ENCODE measurements at regions not wholly inside any gene's neighbourhood (a gene's known extent, or its start where the extent isn't known, plus 50 kb on each side); places are given as distances from the start of the nearest gene placed in this dataset.
"Not testable (repeated sequence)": the region's sequence is repeated elsewhere in the genome, so short reads cannot be mapped to it uniquely, and the experiment has no call there.

GRCh38 chr7:3157566-3158287 lies 114.1 kb upstream of the CARD11 start:
- intact Hi-C loops (cut with DNase I; ENCODE audit: low total_unique reads) (loop anchor here (10.0 kb wide), 1 partner anchor 293 kb away; no protein-coding TSS in a partner anchor), in situ Hi-C loops (cut with MboI; ENCODE audit: low pct_ligation_motif_present in 1 of 4, low pct_unique_long_range_greater_than_20kb in 1 of 4, low sequenced_read_pairs in 3 of 4) (loop anchor here in 2 of 4 donors (5.0 to 10.0 kb wide), 2 partner anchors 283 to 290 kb away; no protein-coding TSS in a partner anchor)
- DNase-seq, result no peak
- no peaks in the 10 kb centered on the region for H3K4me1 ChIP-seq
- WGBS, 2 donors (ENCODE audit: low coverage in 1 of 2), result 67% methylated on average over 20 of the region's 20 CpGs; no CpG with 5 or more reads in 1 of the 2 donors
- no peaks in the 10 kb centered on the region for H3K36me3 ChIP-seq
- H3K27me3 ChIP-seq, result no peaks in the 10 kb centered on the region
- no peak overlapping the region for H3K27ac ChIP-seq
- TF ChIP-seq POLR2AphosphoS5 (IDR thresholded peaks at IDR 0.05) (no peak), CTCF (IDR thresholded peaks at IDR 0.05) (no peak), EP300 (IDR thresholded peaks at IDR 0.05; ENCODE audit: low read depth) (no peak), POLR2A (IDR thresholded peaks at IDR 0.05) (no peak)
- no peaks in the 10 kb centered on the region for H3K9me3 ChIP-seq
- no peak overlapping the region for H3K4me3 ChIP-seq

DNA sequence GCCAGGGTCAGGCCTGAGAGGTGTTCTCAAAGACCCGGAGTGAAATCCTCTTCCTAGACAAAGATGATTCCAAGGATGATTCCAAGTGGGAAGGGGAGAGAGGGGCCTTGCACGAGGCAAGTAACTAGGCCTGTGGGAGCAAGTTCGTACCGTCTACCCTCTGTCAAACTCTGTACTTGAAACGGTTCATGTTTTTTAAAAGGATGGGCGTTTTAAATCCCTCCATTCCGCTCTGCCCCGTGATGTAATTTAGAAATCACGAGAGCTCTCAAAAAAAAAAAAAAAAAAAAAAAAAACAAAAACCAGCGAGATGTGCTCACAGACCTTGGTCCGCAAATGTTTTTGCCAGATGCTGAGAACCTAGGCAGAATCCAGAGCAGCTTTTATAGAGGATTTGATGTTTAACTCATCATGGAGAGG lies 114.7 kb upstream of the CARD11 start:
- 77 to 83% methylated on average over 9 to 11 of the region's 11 CpGs for WGBS, 2 donors (ENCODE audit: low coverage in 1 of 2)
- H3K27ac ChIP-seq, result no peak overlapping the region
- H3K4me1 ChIP-seq, result no peaks in the 10 kb centered on the region
- H3K27me3 ChIP-seq, result no peaks in the 10 kb centered on the region
- no peak for DNase-seq
- intact Hi-C loops (cut with DNase I; ENCODE audit: low total_unique reads), result loop anchor here (10.0 kb wide), 1 partner anchor 294 kb away; no protein-coding TSS in a partner anchor
- in situ Hi-C loops (cut with MboI; ENCODE audit: low pct_ligation_motif_present in 1 of 4, low pct_unique_long_range_greater_than_20kb in 1 of 4, low sequenced_read_pairs in 3 of 4), result loop anchor here in 2 of 4 donors (5.0 to 10.0 kb wide), 2 partner anchors 284 to 291 kb away; no protein-coding TSS in a partner anchor
- no peaks in the 10 kb centered on the region for H3K9me3 ChIP-seq
- H3K36me3 ChIP-seq, result no peaks in the 10 kb centered on the region
- TF ChIP-seq CTCF (IDR thresholded peaks at IDR 0.05) (no peak), EP300 (IDR thresholded peaks at IDR 0.05; ENCODE audit: low read depth) (no peak), POLR2A (IDR thresholded peaks at IDR 0.05) (no peak)
- no peak overlapping the region for H3K4me3 ChIP-seq

DNA sequence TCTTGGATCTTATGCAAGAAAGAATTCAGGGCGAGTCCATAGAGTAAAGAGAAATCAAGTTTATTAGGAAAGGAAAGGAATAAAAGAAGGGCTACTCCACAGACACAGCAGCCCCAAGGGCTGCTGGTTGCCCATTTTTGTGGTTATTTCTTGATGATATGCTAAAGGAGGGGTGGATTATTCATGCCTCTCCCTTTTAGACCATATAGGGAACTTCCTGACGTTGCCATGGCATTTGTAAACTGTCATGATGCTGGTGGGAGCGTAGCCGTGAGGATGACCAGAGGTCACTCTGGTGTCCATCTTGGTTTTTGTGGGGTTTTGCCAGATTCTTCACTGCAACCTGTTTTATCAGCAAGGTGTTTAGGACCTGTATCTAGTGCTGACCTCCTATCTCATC lies 115.4 kb upstream of the CARD11 start:
- in situ Hi-C loops (cut with MboI; ENCODE audit: low pct_ligation_motif_present in 1 of 4, low pct_unique_long_range_greater_than_20kb in 1 of 4, low sequenced_read_pairs in 3 of 4), result loop anchor here in 2 of 4 donors (5.0 to 10.0 kb wide), 2 partner anchors 284 to 292 kb away; no protein-coding TSS in a partner anchor
- no peak for DNase-seq
- intact Hi-C loops (cut with DNase I; ENCODE audit: low total_unique reads), result loop anchor here (10.0 kb wide), 1 partner anchor 294 kb away; no protein-coding TSS in a partner anchor
- Histone ChIP-seq H3K36me3 (no peaks in the 10 kb centered on the region), H3K4me3 (no peak overlapping the region), H3K9me3 (no peaks in the 10 kb centered on the region), H3K27ac (no peak overlapping the region), H3K27me3 (no peaks in the 10 kb centered on the region), H3K4me1 (no peaks in the 10 kb centered on the region)
- TF ChIP-seq POLR2AphosphoS5 (IDR thresholded peaks at IDR 0.05), result no peak
- TF ChIP-seq POLR2A (IDR thresholded peaks at IDR 0.05), result no peak
- TF ChIP-seq EP300 (IDR thresholded peaks at IDR 0.05; ENCODE audit: low read depth), result no peak
- no peak for TF ChIP-seq CTCF (IDR thresholded peaks at IDR 0.05)
- 71 to 76% methylated on average over 1 to 4 of the region's 4 CpGs for WGBS, 2 donors (ENCODE audit: low coverage in 1 of 2)

GRCh38 chr7:3159445-3159844 lies 115.8 kb upstream of the CARD11 start:
- Histone ChIP-seq H3K27ac (no peak overlapping the region), H3K27me3 (no peaks in the 10 kb centered on the region), H3K4me3 (no peak overlapping the region), H3K4me1 (no peaks in the 10 kb centered on the region), H3K9me3 (no peaks in the 10 kb centered on the region), H3K36me3 (no peaks in the 10 kb centered on the region)
- DNase-seq, result no peak
- in situ Hi-C loops (cut with MboI; ENCODE audit: low pct_ligation_motif_present in 1 of 4, low pct_unique_long_range_greater_than_20kb in 1 of 4, low sequenced_read_pairs in 3 of 4) (loop anchor here in 2 of 4 donors (5.0 to 10.0 kb wide), 2 partner anchors 285 to 292 kb away; no protein-coding TSS in a partner anchor), intact Hi-C loops (cut with DNase I; ENCODE audit: low total_unique reads) (loop anchor here (10.0 kb wide), 1 partner anchor 295 kb away; no protein-coding TSS in a partner anchor)
- TF ChIP-seq EP300 (IDR thresholded peaks at IDR 0.05; ENCODE audit: low read depth), result no peak
- TF ChIP-seq POLR2A (IDR thresholded peaks at IDR 0.05), result no peak
- no peak for TF ChIP-seq POLR2AphosphoS5 (IDR thresholded peaks at IDR 0.05)
- no peak for TF ChIP-seq CTCF (IDR thresholded peaks at IDR 0.05)
- WGBS, 2 donors (ENCODE audit: low coverage in 1 of 2), result 86% methylated on average over 3 of the region's 3 CpGs; no CpG with 5 or more reads in 1 of the 2 donors

- WGBS, 2 donors (ENCODE audit: low coverage in 1 of 2), result 49 to 64% methylated on average over 5 of the region's 5 CpGs
- not testable (repeated sequence) for H3K4me3 ChIP-seq, DNase-seq, H3K36me3 ChIP-seq, H3K4me1 ChIP-seq, H3K9me3 ChIP-seq, H3K27me3 ChIP-seq, H3K27ac ChIP-seq
- in situ Hi-C loops (cut with MboI; ENCODE audit: low pct_ligation_motif_present in 1 of 4, low pct_unique_long_range_greater_than_20kb in 1 of 4, low sequenced_read_pairs in 3 of 4), result loop anchor here in 2 of 4 donors (5.0 to 10.0 kb wide), 2 partner anchors 285 to 293 kb away; no protein-coding TSS in a partner anchor
- intact Hi-C loops (cut with DNase I; ENCODE audit: low total_unique reads), result loop anchor here (10.0 kb wide), 1 partner anchor 295 kb away; no protein-coding TSS in a partner anchor
Measured at GRCh38 chr7:3159926-3160325, 116.3 kb upstream of the CARD11 start.
